ENCODE measurements at regions not wholly inside any gene's neighbourhood (a gene's known extent, or its start where the extent isn't known, plus 50 kb on each side); places are given as distances from the start of the nearest gene placed in this dataset.

DNA sequence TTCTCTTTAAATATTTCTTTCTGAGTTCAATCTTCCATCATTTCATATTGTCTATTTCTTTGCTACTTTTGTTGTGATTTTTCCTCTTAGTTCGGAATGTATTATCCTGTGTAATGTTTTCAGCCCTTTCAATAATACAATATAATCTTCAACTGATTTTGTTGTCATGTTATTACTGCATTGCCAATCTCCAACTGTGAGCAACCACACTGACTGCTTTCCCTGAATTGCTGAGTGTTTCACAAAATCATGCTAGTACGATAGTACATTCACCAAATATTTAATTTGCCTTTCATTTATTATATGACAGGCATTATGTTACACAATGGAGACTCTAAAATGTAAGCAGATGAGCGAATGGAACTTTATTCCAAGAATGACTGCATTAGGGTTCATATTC, 744.3 kb upstream of the ATXN8OS start (continued):
- TF ChIP-seq, protein P1, sequence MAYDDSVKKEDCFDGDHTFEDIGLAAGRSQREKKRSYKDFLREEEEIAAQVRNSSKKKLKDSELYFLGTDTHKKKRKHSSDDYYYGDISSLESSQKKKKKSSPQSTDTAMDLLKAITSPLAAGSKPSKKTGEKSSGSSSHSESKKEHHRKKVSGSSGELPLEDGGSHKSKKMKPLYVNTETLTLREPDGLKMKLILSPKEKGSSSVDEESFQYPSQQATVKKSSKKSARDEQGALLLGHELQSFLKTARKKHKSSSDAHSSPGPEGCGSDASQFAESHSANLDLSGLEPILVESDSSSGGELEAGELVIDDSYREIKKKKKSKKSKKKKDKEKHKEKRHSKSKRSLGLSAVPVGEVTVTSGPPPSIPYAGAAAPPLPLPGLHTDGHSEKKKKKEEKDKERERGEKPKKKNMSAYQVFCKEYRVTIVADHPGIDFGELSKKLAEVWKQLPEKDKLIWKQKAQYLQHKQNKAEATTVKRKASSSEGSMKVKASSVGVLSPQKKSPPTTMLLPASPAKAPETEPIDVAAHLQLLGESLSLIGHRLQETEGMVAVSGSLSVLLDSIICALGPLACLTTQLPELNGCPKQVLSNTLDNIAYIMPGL (CRISPR knock-in tag; IDR thresholded peaks at IDR 0.05; ENCODE audit: borderline replicate concordance), result no peak

DNA sequence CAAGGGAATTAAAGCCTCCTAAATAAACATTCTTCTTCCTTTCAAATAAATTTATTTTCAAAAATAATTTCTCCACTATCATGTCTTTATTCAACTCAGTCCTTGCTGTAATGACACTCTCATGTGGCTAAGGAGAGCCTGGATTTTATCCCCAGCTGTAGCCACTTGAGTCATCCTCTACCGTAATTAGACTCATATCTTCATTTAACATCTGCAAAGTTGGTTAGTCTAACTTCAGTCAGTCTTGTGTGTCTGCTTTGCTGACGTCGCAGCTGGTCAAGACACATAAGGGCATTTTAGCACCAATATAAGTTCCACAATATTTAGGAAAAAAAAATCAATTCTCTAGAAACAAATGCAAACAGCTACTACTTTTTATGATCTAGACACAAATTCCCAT, 776.4 kb upstream of the ATXN8OS start:
- Histone ChIP-seq H3K4me1 (no peaks in the 10 kb centered on the region), H3K9me3 (no peaks in the 10 kb centered on the region), H3K4me3 (no peak overlapping the region), H3K27ac (no peak overlapping the region), H3K4me2 (no peak overlapping the region)
- FAIRE-seq (no peak), ATAC-seq (no peak), DNase-seq (ENCODE audit: low read depth in 1 of 2, low spot score in 1 of 2) (no peak)
- WGBS (ENCODE audit: missing lambda C conversion rate), result 37% methylated on average over 3 of the region's 3 CpGs
- TF ChIP-seq MYC (IDR thresholded peaks at IDR 0.05; ENCODE audit: borderline replicate concordance, low read length) (no peak), ZC3H11A (IDR thresholded peaks at IDR 0.05) (no peak), MAZ (IDR thresholded peaks at IDR 0.05; ENCODE audit: borderline replicate concordance, low read depth, low read length) (no peak), JUN (IDR thresholded peaks at IDR 0.05) (no peak), FOSL2 (IDR thresholded peaks at IDR 0.05) (no peak), FOSL2 (CRISPR knock-in tag; IDR thresholded peaks at IDR 0.05) (no peak), TP53 (CRISPR knock-in tag; IDR thresholded peaks at IDR 0.05) (no peak), HDAC2 (IDR thresholded peaks at IDR 0.05) (no peak), HEYL (CRISPR knock-in tag; IDR thresholded peaks at IDR 0.05) (no peak), RFX5 (IDR thresholded peaks at IDR 0.05) (no peak), RCOR1 (IDR thresholded peaks at IDR 0.05; ENCODE audit: low read depth, low read length) (no peak), KDM1A (IDR thresholded peaks at IDR 0.05; ENCODE audit: low read depth) (no peak), CBX2 (IDR thresholded peaks at IDR 0.05; ENCODE audit: borderline replicate concordance, low read depth) (no peak), KDM5A (IDR thresholded peaks at IDR 0.05) (no peak), EHMT2 (IDR thresholded peaks at IDR 0.05; ENCODE audit: low read depth) (no peak), RNF2 (IDR thresholded peaks at IDR 0.05; ENCODE audit: borderline replicate concordance, low read depth) (no peak)
- TF ChIP-seq, protein P2, sequence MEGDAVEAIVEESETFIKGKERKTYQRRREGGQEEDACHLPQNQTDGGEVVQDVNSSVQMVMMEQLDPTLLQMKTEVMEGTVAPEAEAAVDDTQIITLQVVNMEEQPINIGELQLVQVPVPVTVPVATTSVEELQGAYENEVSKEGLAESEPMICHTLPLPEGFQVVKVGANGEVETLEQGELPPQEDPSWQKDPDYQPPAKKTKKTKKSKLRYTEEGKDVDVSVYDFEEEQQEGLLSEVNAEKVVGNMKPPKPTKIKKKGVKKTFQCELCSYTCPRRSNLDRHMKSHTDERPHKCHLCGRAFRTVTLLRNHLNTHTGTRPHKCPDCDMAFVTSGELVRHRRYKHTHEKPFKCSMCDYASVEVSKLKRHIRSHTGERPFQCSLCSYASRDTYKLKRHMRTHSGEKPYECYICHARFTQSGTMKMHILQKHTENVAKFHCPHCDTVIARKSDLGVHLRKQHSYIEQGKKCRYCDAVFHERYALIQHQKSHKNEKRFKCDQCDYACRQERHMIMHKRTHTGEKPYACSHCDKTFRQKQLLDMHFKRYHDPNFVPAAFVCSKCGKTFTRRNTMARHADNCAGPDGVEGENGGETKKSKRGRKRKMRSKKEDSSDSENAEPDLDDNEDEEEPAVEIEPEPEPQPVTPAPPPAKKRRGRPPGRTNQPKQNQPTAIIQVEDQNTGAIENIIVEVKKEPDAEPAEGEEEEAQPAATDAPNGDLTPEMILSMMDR (IDR thresholded peaks at IDR 0.05), result no peak
- TF ChIP-seq, protein P3, sequence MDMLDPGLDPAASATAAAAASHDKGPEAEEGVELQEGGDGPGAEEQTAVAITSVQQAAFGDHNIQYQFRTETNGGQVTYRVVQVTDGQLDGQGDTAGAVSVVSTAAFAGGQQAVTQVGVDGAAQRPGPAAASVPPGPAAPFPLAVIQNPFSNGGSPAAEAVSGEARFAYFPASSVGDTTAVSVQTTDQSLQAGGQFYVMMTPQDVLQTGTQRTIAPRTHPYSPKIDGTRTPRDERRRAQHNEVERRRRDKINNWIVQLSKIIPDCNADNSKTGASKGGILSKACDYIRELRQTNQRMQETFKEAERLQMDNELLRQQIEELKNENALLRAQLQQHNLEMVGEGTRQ (IDR thresholded peaks at IDR 0.05), result no peak
- TF ChIP-seq, protein P1 (CRISPR knock-in tag; IDR thresholded peaks at IDR 0.05; ENCODE audit: borderline replicate concordance), result no peak
- TF ChIP-seq, protein P4, sequence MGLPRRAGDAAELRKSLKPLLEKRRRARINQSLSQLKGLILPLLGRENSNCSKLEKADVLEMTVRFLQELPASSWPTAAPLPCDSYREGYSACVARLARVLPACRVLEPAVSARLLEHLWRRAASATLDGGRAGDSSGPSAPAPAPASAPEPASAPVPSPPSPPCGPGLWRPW (IDR thresholded peaks at IDR 0.05), result no peak
- ChIA-PET CTCF (no interaction called here), POLR2A (no interaction called here)
